ENCODE measurements at regions not wholly inside any gene's neighbourhood (a gene's known extent, or its start where the extent isn't known, plus 50 kb on each side); places are given as distances from the start of the nearest gene placed in this dataset.

GRCh38 chr2:78061301-78061700 is 539.1 kb upstream of the LRRTM4 start:
- TF ChIP-seq CTCF (conservative IDR thresholded peaks at IDR 0.05; ENCODE audit: low read length), result no peak
- TF ChIP-seq EZH2phosphoT487 (IDR thresholded peaks at IDR 0.05; ENCODE audit: borderline replicate concordance), result no peak

Data from Loucy (cell line).